ENCODE measurements at regions not wholly inside any gene's neighbourhood (a gene's known extent, or its start where the extent isn't known, plus 50 kb on each side); places are given as distances from the start of the nearest gene placed in this dataset.

- TF ChIP-seq CTCF (conservative IDR thresholded peaks at IDR 0.05; ENCODE audit: low read length), result no peak
- TF ChIP-seq EZH2phosphoT487 (IDR thresholded peaks at IDR 0.05; ENCODE audit: borderline replicate concordance, low read depth, low read length), result no peak
Measured at GRCh38 chr2:192579965-192580700, 385.4 kb upstream of the TMEFF2 start.
